HG02610 (cell line): ENCODE measurements at regions not wholly inside any gene's neighbourhood (a gene's known extent, or its start where the extent isn't known, plus 50 kb on each side); places are given as distances from the start of the nearest gene placed in this dataset.

Experiments used
- ATAC-seq: cut with Tn5 transposase; IDR thresholded peaks from one replicate; pipeline ENCODE4 v1.9.1; 2021; ENCODE audit warnings: mild to moderate bottlenecking, moderate library complexity; ENCODE audit not compliant: unreplicated experiment

GRCh38 chr14:42715316-42715715 is 1108.6 kb downstream of the LRFN5 start:
- ATAC-seq, result no peak

GRCh38 chr14:42710071-42710470 is 1103.4 kb downstream of the LRFN5 start:
- no peak for ATAC-seq

GRCh38 chr14:42703501-42703900 is 1096.8 kb downstream of the LRFN5 start:
- no peak for ATAC-seq

GRCh38 chr14:42687421-42687820 is 1080.7 kb downstream of the LRFN5 start:
- no peak for ATAC-seq

GRCh38 chr14:42683707-42684106 is 1077.0 kb downstream of the LRFN5 start:
- ATAC-seq, result no peak

- no peak for ATAC-seq
Observed at GRCh38 chr14:42676636-42677035, 1070.0 kb downstream of the LRFN5 start.

- no peak for ATAC-seq
Observed at GRCh38 chr14:42673963-42674362, 1067.3 kb downstream of the LRFN5 start.

- ATAC-seq, result no peak
Observed at GRCh38 chr14:42671636-42672035, 1065.0 kb downstream of the LRFN5 start.

GRCh38 chr14:42665083-42665482 is 1058.4 kb downstream of the LRFN5 start:
- no peak for ATAC-seq

- no peak for ATAC-seq
Observed at GRCh38 chr14:42664190-42664589, 1057.5 kb downstream of the LRFN5 start.

- ATAC-seq, result no peak
Observed at GRCh38 chr14:42654707-42655106, 1048.0 kb downstream of the LRFN5 start.

- no peak for ATAC-seq
Observed at GRCh38 chr14:42642787-42643186, 1036.1 kb downstream of the LRFN5 start.

GRCh38 chr14:42633504-42634095 is 1026.9 kb downstream of the LRFN5 start:
- ATAC-seq, result no peak

- no peak for ATAC-seq
Observed at GRCh38 chr14:42629553-42629952, 1022.9 kb downstream of the LRFN5 start.

GRCh38 chr14:42628602-42629001 is 1021.9 kb downstream of the LRFN5 start:
- ATAC-seq, result no peak

- no peak for ATAC-seq
Observed at GRCh38 chr14:42626986-42627385, 1020.3 kb downstream of the LRFN5 start.

GRCh38 chr14:42624980-42625761 is 1018.5 kb downstream of the LRFN5 start:
- ATAC-seq, result no peak

GRCh38 chr14:42617005-42617404 is 1010.3 kb downstream of the LRFN5 start:
- no peak for ATAC-seq

- ATAC-seq, result no peak
Observed at GRCh38 chr14:42606839-42607238, 1000.2 kb downstream of the LRFN5 start.

GRCh38 chr14:42602336-42602845 is 995.7 kb downstream of the LRFN5 start:
- no peak for ATAC-seq

- no peak for ATAC-seq
Observed at GRCh38 chr14:42572032-42572431, 965.4 kb downstream of the LRFN5 start.

GRCh38 chr14:42569227-42569626 is 962.6 kb downstream of the LRFN5 start:
- no peak for ATAC-seq
